Stomach (tissue), 8 donors: ENCODE measurements at regions not wholly inside any gene's neighbourhood (a gene's known extent, or its start where the extent isn't known, plus 50 kb on each side); places are given as distances from the start of the nearest gene placed in this dataset.

Experiments
- DNase-seq, 2 donors: peaks; one replicate each; pipeline versions ENCODE4 v3.0.0 to v3.0.0-alpha.2; 2013 to 2019
- H3K27ac ChIP-seq, 5 donors: fragments of 200-600 bp in 4 of 5; sonication (generic) in 4 of 5; one replicate each; pipeline ENCODE4 v1.5.1; 2013 to 2019; ENCODE audit warnings: mild to moderate bottlenecking in 1 of 5, moderate library complexity in 1 of 5
- H3K27me3 ChIP-seq, 3 donors: fragments of 200-600 bp; sonication (generic); one replicate each; pipeline ENCODE4 v1.5.1; 2017 to 2019; ENCODE audit warnings: mixed run types in 1 of 3
- H3K36me3 ChIP-seq, 4 donors: fragments of 200-600 bp; sonication (generic); 1 replicate in 3 of 4; 2 replicates in 1 of 4; pipeline ENCODE4 v1.5.1; 2016 to 2019
- H3K4me1 ChIP-seq, 4 donors: fragments of 200-600 bp; sonication (generic); one replicate each; pipeline ENCODE4 v1.5.1; 2016 to 2019
- H3K4me3 ChIP-seq, 4 donors: fragments of 200-600 bp; sonication (generic) in 3 of 4; one replicate each; pipeline ENCODE4 v1.5.1; 2016 to 2019; ENCODE audit warnings: mild to moderate bottlenecking in 1 of 4
- H3K9me3 ChIP-seq, 4 donors: fragments of 200-600 bp; sonication (generic); one replicate each; pipeline ENCODE4 v1.5.1; 2016 to 2019
- EP300 ChIP-seq: sonication (generic); formaldehyde crosslinking; IDR thresholded peaks from one replicate; pipeline ENCODE4 v1.6.1; 2017; ENCODE audit warnings: antibody characterized with exemption
- POLR2A ChIP-seq, 4 donors: fragments of 450-650 bp; IDR thresholded peaks; one replicate each; pipeline ENCODE4 v1.6.1; 2016; ENCODE audit warnings: antibody characterized with exemption in 4 of 4, control low read depth in 2 of 4, mild to moderate bottlenecking in 1 of 4, moderate library complexity in 1 of 4
- POLR2AphosphoS5 ChIP-seq, 3 donors: sonication (generic); formaldehyde crosslinking; IDR thresholded peaks; one replicate each; pipeline ENCODE4 v1.6.1; 2016; ENCODE audit warnings: antibody characterized with exemption in 3 of 3
- WGBS, 5 donors: extraction: QIAGEN DNeasy Blood & Tissue Kit in 3 of 5; methylation state at CpG; one replicate each; pipeline versions ENCODE4 v1.1.5 to v1.1.7; 2013 to 2018; 5-methylcytosine and 5-hydroxymethylcytosine counted together
- intact Hi-C: fragments of 100-400 bp; cut with DNase I; formaldehyde crosslinking; loops from one replicate; pipeline ENCODE4 v1.15.1; 2023; ENCODE audit warnings: low total_unique reads
- TF ChIP-seq, protein P1 (sequence below), 7 experiments: fragments of 450-650 bp in 4 of 7; fragments of 200-600 bp in 3 of 7; sonication (generic) in 3 of 7; IDR thresholded peaks; one replicate each; pipeline ENCODE4 v1.5.1; 2016 to 2019; ENCODE audit warnings: antibody characterized with exemption in 7 of 7, control low read depth in 2 of 7, mild to moderate bottlenecking in 1 of 7
- donor health status: healthy with polysubstance abuse.
- donor health status: Bipolar disorder and iron deficiency.
- donor health status: healthy.

DNA sequence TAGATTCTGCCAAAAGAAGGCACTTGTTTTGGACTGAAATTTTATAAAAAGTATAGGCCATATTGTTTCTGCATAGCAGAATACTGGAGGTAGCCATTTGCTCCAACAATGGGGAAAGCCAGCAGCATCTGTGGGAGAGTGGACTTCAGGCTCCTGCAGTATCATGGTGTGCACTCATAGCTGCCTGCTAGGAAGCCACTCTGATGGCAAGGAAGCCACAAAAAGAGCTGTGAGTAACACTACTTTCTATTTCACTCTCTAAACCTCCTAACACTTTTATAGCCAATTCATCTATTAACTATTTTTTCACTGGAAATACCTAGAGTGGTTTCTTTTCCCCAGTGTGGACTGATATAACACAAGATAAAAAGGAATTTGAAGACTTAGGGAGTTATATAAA, 144.4 kb upstream of the KCNJ3 start:
- TF ChIP-seq POLR2AphosphoS5 (IDR thresholded peaks at IDR 0.05) (no peak), POLR2A (IDR thresholded peaks at IDR 0.05) (no peak), EP300 (no peak)
- Histone ChIP-seq H3K4me3 (no peak overlapping the region), H3K9me3 (no peaks in the 10 kb centered on the region), H3K27ac (no peak overlapping the region), H3K4me1 (no peaks in the 10 kb centered on the region), H3K36me3 (no peaks in the 10 kb centered on the region), H3K27me3 (no peaks in the 10 kb centered on the region)
- DNase-seq, result no peak
- intact Hi-C loops, result no loop called here

DNA sequence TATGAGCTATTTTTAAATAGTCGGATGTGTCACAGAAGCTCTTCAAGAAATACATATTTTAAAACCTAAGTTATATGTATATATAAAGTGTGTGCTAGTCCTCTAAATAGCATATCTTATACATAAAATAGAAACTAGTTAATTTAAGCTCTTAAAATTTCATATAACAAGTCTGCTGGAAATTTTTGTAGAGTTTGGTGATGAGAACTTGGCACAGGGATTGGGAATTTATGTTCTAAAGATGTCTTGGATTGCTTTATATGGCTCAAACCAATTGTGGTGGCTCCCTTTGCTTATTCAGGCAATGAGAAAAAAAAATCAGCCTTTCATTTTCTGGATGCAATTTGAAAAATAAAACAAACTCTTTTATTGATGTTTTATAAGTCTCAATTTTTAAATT, 142.8 kb upstream of the KCNJ3 start:
- Histone ChIP-seq H3K27me3 (no peaks in the 10 kb centered on the region), H3K9me3 (no peaks in the 10 kb centered on the region), H3K27ac (no peak overlapping the region), H3K4me1 (no peaks in the 10 kb centered on the region), H3K4me3 (no peak overlapping the region), H3K36me3 (no peaks in the 10 kb centered on the region)
- DNase-seq, result no peak
- intact Hi-C loops, result no loop called here
- 82 to 95% (median 92%) methylated on average over 1 of the region's 1 CpG for WGBS, 5 donors
- TF ChIP-seq POLR2A (IDR thresholded peaks at IDR 0.05) (no peak), EP300 (no peak), POLR2AphosphoS5 (IDR thresholded peaks at IDR 0.05) (no peak)
- TF ChIP-seq, protein P1, sequence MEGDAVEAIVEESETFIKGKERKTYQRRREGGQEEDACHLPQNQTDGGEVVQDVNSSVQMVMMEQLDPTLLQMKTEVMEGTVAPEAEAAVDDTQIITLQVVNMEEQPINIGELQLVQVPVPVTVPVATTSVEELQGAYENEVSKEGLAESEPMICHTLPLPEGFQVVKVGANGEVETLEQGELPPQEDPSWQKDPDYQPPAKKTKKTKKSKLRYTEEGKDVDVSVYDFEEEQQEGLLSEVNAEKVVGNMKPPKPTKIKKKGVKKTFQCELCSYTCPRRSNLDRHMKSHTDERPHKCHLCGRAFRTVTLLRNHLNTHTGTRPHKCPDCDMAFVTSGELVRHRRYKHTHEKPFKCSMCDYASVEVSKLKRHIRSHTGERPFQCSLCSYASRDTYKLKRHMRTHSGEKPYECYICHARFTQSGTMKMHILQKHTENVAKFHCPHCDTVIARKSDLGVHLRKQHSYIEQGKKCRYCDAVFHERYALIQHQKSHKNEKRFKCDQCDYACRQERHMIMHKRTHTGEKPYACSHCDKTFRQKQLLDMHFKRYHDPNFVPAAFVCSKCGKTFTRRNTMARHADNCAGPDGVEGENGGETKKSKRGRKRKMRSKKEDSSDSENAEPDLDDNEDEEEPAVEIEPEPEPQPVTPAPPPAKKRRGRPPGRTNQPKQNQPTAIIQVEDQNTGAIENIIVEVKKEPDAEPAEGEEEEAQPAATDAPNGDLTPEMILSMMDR (IDR thresholded peaks at IDR 0.05), result no peak

DNA sequence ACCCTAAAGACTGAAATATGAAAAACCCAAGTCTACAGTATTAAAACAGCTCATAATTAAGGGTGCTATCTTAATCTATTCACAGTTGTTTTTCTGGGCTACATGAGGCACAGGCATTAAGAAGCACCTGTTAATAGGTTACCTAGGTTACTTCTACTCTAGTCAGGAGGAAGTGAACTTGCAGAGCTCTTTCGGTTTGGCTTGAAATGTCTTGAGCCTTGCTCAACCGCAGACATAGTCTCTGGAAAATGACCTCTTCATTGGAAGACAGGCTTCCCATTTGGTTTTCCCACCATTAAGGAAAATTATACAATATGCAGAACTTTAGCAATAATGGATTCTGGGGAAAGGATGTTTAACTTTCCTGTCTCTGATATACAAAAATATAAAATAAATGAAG, 142.3 kb upstream of the KCNJ3 start:
- TF ChIP-seq POLR2A (IDR thresholded peaks at IDR 0.05) (no peak), EP300 (no peak)
- TF ChIP-seq, protein P1 (IDR thresholded peaks at IDR 0.05), result no peak
- H3K27me3 ChIP-seq, result no peaks in the 10 kb centered on the region
- 70 to 82% (median 76%) methylated on average over 2 of the region's 2 CpGs for WGBS, 5 donors
- H3K9me3 ChIP-seq, result no peaks in the 10 kb centered on the region
- intact Hi-C loops, result no loop called here
- H3K4me1 ChIP-seq, result no peaks in the 10 kb centered on the region
- no peaks in the 10 kb centered on the region for H3K36me3 ChIP-seq
- H3K4me3 ChIP-seq, result no peak overlapping the region
- DNase-seq, result no peak
- H3K27ac ChIP-seq, result no peak overlapping the region

DNA sequence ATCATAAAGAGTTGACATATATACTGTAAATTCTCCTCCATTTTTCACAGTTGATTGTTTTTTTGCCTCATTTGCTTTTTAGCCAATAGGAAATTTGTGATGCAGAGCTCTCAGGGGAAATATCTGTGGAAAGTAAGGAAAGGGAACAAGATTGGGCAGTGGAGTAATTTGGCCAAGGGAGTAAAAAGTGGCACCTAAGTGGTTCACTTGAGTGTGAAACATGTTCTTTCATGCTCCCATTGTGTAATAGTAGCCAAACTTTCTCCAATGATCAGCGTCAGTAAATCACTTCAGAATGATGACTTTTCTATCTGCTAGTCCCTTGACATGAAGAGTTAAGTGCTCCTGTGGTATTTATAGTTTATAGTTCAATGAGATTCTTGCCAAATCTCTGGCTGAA, 141.9 kb upstream of the KCNJ3 start:
- H3K27ac ChIP-seq, result no peak overlapping the region
- DNase-seq, result no peak
- WGBS, 5 donors, result 57 to 87% (median 81%) methylated on average over 1 of the region's 1 CpG
- H3K27me3 ChIP-seq, result no peaks in the 10 kb centered on the region
- intact Hi-C loops, result no loop called here
- no peaks in the 10 kb centered on the region for H3K4me1 ChIP-seq
- no peaks in the 10 kb centered on the region for H3K36me3 ChIP-seq
- TF ChIP-seq POLR2A (IDR thresholded peaks at IDR 0.05), result no peak
- TF ChIP-seq, protein P1 (IDR thresholded peaks at IDR 0.05), result no peak
- TF ChIP-seq EP300, result no peak
- no peak for TF ChIP-seq POLR2AphosphoS5 (IDR thresholded peaks at IDR 0.05)
- no peak overlapping the region for H3K4me3 ChIP-seq
- H3K9me3 ChIP-seq, result no peaks in the 10 kb centered on the region

DNA sequence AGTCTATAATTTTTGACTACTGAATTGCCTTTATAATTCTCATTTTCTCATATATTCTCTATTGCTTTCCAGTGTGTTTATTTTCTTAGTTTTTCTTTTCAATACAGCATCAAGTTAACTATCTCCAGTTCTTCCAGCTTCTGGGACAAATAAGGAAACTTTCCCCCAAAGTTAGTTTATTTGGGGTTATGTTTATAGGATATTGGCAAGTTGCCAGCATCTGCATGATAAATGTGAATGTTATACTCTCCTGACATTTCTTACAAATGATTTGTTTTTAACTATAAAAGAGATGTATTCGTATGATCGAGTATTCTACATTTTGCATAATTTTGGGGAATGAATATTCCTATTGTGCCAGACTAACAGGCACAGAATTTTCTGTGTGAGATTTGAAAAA, 140.6 kb upstream of the KCNJ3 start:
- Histone ChIP-seq H3K27ac (no peak overlapping the region), H3K36me3 (no peaks in the 10 kb centered on the region), H3K9me3 (no peaks in the 10 kb centered on the region), H3K27me3 (no peaks in the 10 kb centered on the region), H3K4me3 (no peak overlapping the region), H3K4me1 (no peaks in the 10 kb centered on the region)
- DNase-seq, result no peak
- intact Hi-C loops, result no loop called here
- 64 to 76% (median 68%) methylated on average over 2 of the region's 2 CpGs for WGBS, 5 donors
- TF ChIP-seq EP300 (no peak), POLR2A (IDR thresholded peaks at IDR 0.05) (no peak), POLR2AphosphoS5 (IDR thresholded peaks at IDR 0.05) (no peak)
- TF ChIP-seq, protein P1 (IDR thresholded peaks at IDR 0.05), result no peak
